ENCODE measurements at regions not wholly inside any gene's neighbourhood (a gene's known extent, or its start where the extent isn't known, plus 50 kb on each side); places are given as distances from the start of the nearest gene placed in this dataset.

DNA sequence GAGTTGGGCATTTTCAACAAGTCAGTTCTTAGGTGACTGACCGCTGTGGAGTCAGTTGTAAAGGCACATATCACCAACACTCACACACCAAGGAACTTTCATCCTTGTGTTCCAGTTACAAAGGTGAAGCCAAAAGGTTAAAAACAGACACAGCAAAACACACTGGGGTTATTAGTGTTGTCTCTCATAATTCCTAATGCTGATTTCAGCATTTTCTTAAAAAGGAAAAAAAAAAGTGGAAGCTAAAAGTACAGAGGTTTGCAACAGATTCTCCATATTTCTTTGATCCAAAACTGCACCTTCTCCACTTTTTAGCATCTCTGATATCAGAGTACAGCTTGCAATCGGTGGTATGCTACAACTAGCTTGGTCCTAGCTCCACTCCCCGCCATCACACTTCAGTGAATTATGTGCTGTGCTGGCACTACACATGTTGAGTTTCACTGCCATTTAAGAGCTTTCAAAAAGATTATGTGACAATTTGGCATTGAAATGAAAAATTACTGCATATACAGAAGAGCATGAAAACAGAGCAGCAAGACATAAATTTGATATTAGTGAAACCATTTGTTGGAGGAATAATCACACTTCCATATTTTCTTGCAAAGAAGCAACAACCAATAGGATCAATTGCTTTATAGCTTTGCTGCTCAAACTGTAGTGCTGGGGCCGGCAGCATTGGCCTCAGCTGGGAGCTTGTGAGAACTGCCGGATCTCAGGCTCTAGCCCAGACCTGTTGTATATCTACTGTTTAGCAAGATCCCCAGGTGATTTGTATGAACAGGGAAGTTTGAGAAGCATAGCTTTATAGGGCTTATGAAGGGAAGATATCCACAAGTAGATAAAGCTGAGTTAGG, 62.3 kb upstream of the DAPL1 start:
- DNase-seq (ENCODE audit: low spot score), result no peak
- intact Hi-C loops (cut with DNase I), result no loop called here

DNA sequence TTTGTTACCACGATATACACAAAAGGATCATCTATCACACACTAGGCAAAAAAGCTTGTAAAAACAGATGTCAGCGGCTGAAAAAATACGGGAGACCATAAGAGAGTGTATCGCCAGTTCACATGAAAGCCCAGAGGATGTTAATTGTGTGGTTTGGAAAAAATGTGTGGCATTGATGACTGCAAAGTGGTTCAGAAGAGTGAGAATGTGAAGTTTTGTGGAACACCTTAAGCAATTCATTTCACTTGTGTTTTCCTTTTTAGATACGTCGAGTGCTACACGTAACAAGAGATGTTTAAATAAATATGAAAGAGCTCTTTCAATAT, 61.7 kb upstream of the DAPL1 start:
- intact Hi-C loops (cut with DNase I), result no loop called here
- no peak for DNase-seq (ENCODE audit: low spot score)

GRCh38 chr2:158734442-158734841, 60.7 kb upstream of the DAPL1 start:
- intact Hi-C loops (cut with DNase I), result no loop called here
- DNase-seq (ENCODE audit: low spot score), result no peak

- DNase-seq (ENCODE audit: low spot score), result no peak
- intact Hi-C loops (cut with DNase I), result no loop called here
Measured at GRCh38 chr2:158735822-158736580, 59.1 kb upstream of the DAPL1 start.

GRCh38 chr2:158738363-158738762, 56.8 kb upstream of the DAPL1 start:
- DNase-seq (ENCODE audit: low spot score), result no peak
- intact Hi-C loops (cut with DNase I), result no loop called here

- no peak for DNase-seq (ENCODE audit: low spot score)
- intact Hi-C loops (cut with DNase I), result loop anchor here (10.0 kb wide), 1 partner anchor 145 kb away; no protein-coding TSS in a partner anchor
Measured at GRCh38 chr2:158740127-158740526, 55.0 kb upstream of the DAPL1 start.

- no peak for DNase-seq (ENCODE audit: low spot score)
- intact Hi-C loops (cut with DNase I), result loop anchor here (10.0 kb wide), 1 partner anchor 146 kb away; no protein-coding TSS in a partner anchor
Measured at GRCh38 chr2:158740621-158741020, 54.5 kb upstream of the DAPL1 start.

- intact Hi-C loops (cut with DNase I), result loop anchor here (10.0 kb wide), 1 partner anchor 147 kb away; no protein-coding TSS in a partner anchor
- DNase-seq (ENCODE audit: low spot score), result no peak
Measured at GRCh38 chr2:158741625-158742024, 53.5 kb upstream of the DAPL1 start.

GRCh38 chr2:158742536-158742935, 52.6 kb upstream of the DAPL1 start:
- intact Hi-C loops (cut with DNase I), result loop anchor here (10.0 kb wide), 1 partner anchor 148 kb away; no protein-coding TSS in a partner anchor
- no peak for DNase-seq (ENCODE audit: low spot score)

DNA sequence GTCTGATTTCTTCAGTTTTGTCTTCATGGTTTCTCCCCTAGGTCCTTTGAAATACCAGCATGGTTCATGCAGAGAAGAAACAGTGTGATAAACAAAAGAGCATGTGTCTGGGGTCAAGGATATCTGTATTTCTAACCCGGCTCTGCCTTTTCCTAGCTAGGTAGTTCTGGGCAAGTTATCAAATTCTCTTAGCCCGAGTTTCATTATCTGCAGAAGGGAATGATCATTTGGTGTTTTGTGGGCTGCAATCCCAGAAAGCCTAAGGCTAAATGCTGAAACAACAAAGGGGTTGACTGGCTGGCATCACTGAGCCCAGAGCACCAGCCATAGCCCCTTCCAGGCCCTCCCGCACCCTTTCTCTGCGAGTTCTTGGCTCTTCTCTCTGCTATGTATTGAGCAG, 51.7 kb upstream of the DAPL1 start:
- no peak for DNase-seq (ENCODE audit: low spot score)
- intact Hi-C loops (cut with DNase I), result loop anchor here (10.0 kb wide), 1 partner anchor 149 kb away; no protein-coding TSS in a partner anchor

DNA sequence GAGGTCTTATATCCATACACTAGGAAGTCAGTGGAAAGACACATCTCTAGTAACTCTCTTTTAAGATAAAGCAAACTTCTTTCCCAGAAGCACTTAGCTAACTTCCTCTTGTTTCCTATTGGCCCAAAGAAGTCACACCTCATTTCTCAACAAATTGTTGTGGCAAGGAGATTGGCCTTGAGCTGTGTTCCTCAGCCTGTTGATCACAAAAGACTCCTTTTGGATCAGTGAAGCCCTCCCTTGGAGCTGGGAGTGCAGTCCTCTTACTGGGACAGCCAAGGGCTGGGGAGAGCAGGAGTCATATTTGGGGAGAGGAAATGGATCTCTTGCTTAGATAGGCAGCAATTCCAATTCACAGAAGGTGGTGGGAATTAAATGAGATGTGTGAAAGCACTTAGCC, 51.2 kb upstream of the DAPL1 start:
- no peak for DNase-seq (ENCODE audit: low spot score)
- intact Hi-C loops (cut with DNase I), result loop anchor here (2.0 to 10.0 kb wide), 2 partner anchors 149 to 287 kb away; partner anchors contain the start of genes CCDC148 and PKP4

DNA sequence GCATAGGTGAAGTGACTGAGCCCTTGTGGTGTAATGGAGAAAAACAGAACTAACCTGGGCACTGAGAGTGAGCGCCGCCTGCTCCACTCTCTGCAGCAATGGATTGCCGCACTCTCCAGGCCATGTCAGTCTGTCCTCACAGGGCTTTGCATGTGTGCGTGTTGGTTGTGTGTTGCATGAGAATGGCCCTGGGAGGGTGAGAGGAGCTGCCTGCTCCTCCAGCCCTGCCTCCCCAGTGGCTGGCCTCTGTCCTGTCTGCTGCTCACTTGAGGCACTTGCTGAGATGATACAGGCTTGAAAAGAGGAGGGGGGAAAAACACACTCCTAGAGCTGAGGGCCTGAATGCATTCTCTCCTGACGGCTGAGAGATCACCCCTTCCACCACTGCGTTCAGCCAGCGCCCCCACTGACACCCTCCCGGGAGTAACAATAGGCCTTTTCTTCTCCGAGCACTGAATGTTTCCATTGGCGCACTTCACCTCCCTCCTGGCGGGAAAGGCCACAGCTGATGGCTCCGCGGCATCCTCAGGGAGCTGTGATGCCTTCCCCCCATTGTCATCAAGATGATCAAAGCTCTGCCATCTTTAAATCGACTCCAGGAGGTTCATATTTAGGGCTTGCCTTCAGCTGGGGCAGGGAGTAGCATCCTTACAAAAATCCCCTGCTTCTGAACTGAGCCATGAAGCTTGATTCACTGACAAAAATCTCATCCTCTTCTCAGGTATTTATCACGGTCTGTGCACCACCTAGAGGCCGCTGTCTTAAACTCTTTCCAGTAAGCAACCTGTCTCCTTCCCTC, 49.9 kb upstream of the DAPL1 start:
- intact Hi-C loops (cut with DNase I), result loop anchor here (1.0 to 10.0 kb wide), 4 partner anchors 29 to 288 kb away; partner anchors contain the start of genes CCDC148 and PKP4
- no peak for DNase-seq (ENCODE audit: low spot score)

Measured in cardiac septum (tissue), 1 donor.